Breast epithelium (tissue), 3 donors: ENCODE measurements at regions not wholly inside any gene's neighbourhood (a gene's known extent, or its start where the extent isn't known, plus 50 kb on each side); places are given as distances from the start of the nearest gene placed in this dataset.

ENCODE experiments used
- POLR2AphosphoS5 ChIP-seq, 3 donors: sonication (generic); formaldehyde crosslinking; IDR thresholded peaks; one replicate each; pipeline ENCODE4 v1.6.1; 2017; ENCODE audit warnings: antibody characterized with exemption in 3 of 3
- TF ChIP-seq, protein P1 (sequence below), 3 donors: fragments of 450-650 bp; IDR thresholded peaks; one replicate each; pipeline ENCODE4 v1.5.1; 2016 to 2017; ENCODE audit warnings: antibody characterized with exemption in 3 of 3, mild to moderate bottlenecking in 3 of 3, moderate library complexity in 3 of 3

DNA sequence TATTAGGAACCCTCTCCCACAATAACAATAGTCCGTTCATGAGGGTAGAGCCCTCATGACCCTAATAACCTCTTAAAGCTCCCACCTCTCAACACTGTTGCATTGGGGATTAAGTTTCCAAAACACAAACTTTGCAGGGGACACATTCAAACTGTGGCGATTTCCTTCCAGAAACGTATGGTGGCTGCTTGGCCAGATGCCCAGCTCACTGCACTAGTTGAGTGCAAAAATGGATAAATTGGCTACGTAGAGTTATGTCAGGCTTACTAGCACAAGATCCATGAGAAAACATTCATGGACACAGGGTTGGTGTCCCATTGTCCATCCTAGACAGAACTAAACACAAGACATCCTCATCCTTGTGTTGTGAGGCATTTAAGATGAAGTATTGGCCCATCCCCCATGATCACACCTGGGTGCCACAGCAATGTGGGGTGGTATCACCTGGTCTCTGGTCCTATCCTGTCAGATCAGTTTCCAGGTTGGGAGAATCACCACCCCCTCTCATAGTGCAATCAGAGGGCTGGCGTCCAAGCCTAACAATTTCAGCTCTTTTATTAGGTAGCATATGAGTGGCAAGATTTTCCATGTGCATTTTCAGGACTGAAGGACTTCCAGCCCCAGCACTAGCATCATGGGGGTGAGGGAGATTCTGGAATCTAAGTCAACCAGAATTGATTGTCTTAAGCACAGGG is 63.4 kb upstream of the ELOVL5 start:
- TF ChIP-seq POLR2AphosphoS5 (IDR thresholded peaks at IDR 0.05): no peak
- TF ChIP-seq, protein P1, sequence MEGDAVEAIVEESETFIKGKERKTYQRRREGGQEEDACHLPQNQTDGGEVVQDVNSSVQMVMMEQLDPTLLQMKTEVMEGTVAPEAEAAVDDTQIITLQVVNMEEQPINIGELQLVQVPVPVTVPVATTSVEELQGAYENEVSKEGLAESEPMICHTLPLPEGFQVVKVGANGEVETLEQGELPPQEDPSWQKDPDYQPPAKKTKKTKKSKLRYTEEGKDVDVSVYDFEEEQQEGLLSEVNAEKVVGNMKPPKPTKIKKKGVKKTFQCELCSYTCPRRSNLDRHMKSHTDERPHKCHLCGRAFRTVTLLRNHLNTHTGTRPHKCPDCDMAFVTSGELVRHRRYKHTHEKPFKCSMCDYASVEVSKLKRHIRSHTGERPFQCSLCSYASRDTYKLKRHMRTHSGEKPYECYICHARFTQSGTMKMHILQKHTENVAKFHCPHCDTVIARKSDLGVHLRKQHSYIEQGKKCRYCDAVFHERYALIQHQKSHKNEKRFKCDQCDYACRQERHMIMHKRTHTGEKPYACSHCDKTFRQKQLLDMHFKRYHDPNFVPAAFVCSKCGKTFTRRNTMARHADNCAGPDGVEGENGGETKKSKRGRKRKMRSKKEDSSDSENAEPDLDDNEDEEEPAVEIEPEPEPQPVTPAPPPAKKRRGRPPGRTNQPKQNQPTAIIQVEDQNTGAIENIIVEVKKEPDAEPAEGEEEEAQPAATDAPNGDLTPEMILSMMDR (IDR thresholded peaks at IDR 0.05): no peak
